ENCODE measurements at regions not wholly inside any gene's neighbourhood (a gene's known extent, or its start where the extent isn't known, plus 50 kb on each side); places are given as distances from the start of the nearest gene placed in this dataset.
A peak's percentile ranks its signal among the peaks of the same experiment; 100 is the strongest.

DNA sequence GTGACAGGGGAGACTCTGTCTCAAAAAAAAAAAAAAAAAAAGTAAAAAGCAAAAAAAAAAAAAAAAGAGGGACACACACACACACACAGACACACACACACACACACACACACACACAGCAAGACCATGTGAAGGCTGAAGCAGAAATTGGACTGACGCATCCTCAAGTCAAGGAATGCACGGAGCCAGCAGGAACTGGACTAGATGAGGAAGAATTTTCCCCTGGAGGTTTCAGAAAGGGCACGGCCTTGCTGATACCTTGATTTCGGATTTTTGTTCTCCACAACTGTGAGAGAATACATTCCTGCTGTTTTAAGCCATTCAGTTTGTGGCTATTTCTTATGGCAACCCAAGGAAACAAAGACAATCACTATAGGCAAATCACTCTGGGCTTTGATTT, 176.9 kb upstream of the SALL4 start:
- no peak for DNase-seq (ENCODE audit: low read depth, low spot score)
- Mint-ChIP-seq H3K4me1 (no peaks in the 10 kb centered on the region), H3K4me3 (no peak overlapping the region), H3K36me3 (ENCODE audit: low read depth) (peaks cover 5% of the 10 kb centered on the region), H3K9me3 (peaks cover 6% of the 10 kb centered on the region), H3K27me3 (ENCODE audit: low read depth) (no peaks in the 10 kb centered on the region), H3K27ac (ENCODE audit: unreplicated experiment) (peak overlapping the region; percentile 29)
- TF ChIP-seq, protein P1, sequence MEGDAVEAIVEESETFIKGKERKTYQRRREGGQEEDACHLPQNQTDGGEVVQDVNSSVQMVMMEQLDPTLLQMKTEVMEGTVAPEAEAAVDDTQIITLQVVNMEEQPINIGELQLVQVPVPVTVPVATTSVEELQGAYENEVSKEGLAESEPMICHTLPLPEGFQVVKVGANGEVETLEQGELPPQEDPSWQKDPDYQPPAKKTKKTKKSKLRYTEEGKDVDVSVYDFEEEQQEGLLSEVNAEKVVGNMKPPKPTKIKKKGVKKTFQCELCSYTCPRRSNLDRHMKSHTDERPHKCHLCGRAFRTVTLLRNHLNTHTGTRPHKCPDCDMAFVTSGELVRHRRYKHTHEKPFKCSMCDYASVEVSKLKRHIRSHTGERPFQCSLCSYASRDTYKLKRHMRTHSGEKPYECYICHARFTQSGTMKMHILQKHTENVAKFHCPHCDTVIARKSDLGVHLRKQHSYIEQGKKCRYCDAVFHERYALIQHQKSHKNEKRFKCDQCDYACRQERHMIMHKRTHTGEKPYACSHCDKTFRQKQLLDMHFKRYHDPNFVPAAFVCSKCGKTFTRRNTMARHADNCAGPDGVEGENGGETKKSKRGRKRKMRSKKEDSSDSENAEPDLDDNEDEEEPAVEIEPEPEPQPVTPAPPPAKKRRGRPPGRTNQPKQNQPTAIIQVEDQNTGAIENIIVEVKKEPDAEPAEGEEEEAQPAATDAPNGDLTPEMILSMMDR (conservative IDR thresholded peaks at IDR 0.05): no peak

DNA sequence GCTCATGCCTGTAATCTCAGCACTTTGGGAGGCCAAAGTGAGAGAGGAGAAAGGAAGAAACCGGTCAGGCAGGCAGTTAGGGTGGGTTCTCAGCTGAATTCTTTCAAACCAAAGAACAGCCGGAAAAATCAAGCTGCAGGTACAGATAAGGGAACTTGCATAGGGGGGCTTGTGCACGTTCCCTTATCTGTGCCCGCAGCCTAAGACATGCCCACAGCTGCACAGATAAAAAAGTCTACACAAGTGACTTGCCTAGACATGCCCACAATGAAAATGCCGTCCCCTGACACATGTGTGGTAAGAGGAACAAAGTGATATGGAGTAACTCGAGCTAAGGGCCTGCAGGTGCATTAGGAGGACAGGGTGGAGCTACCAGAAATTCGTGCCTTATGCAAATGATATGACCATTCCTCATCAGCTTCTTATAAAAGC, 175.8 kb upstream of the SALL4 start:
- Mint-ChIP-seq H3K4me3 (no peak overlapping the region), H3K9me3 (peaks cover 6% of the 10 kb centered on the region), H3K4me1 (no peaks in the 10 kb centered on the region), H3K27ac (ENCODE audit: unreplicated experiment) (no peak overlapping the region), H3K27me3 (ENCODE audit: low read depth) (no peaks in the 10 kb centered on the region), H3K36me3 (ENCODE audit: low read depth) (peaks cover 5% of the 10 kb centered on the region)
- TF ChIP-seq, protein P1 (conservative IDR thresholded peaks at IDR 0.05): no peak
- no peak for DNase-seq (ENCODE audit: low read depth, low spot score)

DNA sequence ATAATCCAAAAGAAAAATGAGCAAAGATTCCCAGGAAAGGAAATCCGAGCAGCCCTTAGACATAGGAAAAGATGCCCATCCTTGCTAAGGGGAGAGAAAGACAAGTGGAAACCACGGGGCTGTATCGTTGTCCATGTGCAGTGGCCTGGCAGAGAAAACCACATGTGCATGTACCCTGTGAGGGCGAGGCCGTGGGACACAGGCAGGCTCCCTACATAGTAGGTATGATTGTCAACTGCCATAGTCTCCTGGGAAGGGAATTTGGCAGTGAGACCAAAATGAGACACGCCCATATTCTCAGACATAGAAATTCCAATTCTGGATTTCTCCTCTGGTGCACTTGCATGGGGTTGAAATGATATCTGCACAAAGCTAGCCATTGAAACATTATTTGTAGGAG, 169.7 kb upstream of the SALL4 start:
- DNase-seq (ENCODE audit: low read depth, low spot score): no peak
- peaks cover 3% of the 10 kb centered on the region for H3K36me3 Mint-ChIP-seq (ENCODE audit: low read depth)
- peaks cover 3% of the 10 kb centered on the region for H3K4me1 Mint-ChIP-seq
- no peaks in the 10 kb centered on the region for H3K27me3 Mint-ChIP-seq (ENCODE audit: low read depth)
- no peak overlapping the region for H3K27ac Mint-ChIP-seq (ENCODE audit: unreplicated experiment)
- H3K4me3 Mint-ChIP-seq: no peak overlapping the region
- peaks cover 3% of the 10 kb centered on the region for H3K9me3 Mint-ChIP-seq
- TF ChIP-seq, protein P1 (conservative IDR thresholded peaks at IDR 0.05): no peak

GRCh38 chr20:51970858-51971257, 168.5 kb upstream of the SALL4 start:
- Mint-ChIP-seq H3K4me1 (peaks cover 11% of the 10 kb centered on the region), H3K4me3 (no peak overlapping the region), H3K27me3 (ENCODE audit: low read depth) (no peaks in the 10 kb centered on the region), H3K36me3 (ENCODE audit: low read depth) (no peaks in the 10 kb centered on the region), H3K9me3 (no peaks in the 10 kb centered on the region), H3K27ac (ENCODE audit: unreplicated experiment) (peak overlapping the region; percentile 71)
- TF ChIP-seq, protein P1 (conservative IDR thresholded peaks at IDR 0.05): no peak
- DNase-seq (ENCODE audit: low read depth, low spot score): no peak

GRCh38 chr20:51969191-51969590, 166.9 kb upstream of the SALL4 start:
- Mint-ChIP-seq H3K4me3 (no peak overlapping the region), H3K36me3 (ENCODE audit: low read depth) (no peaks in the 10 kb centered on the region), H3K9me3 (no peaks in the 10 kb centered on the region), H3K27ac (ENCODE audit: unreplicated experiment) (no peak overlapping the region), H3K4me1 (peaks cover 11% of the 10 kb centered on the region), H3K27me3 (ENCODE audit: low read depth) (no peaks in the 10 kb centered on the region)
- no peak for DNase-seq (ENCODE audit: low read depth, low spot score)
- TF ChIP-seq, protein P1 (conservative IDR thresholded peaks at IDR 0.05): no peak

- peak overlapping the region; percentile 70 for H3K27ac Mint-ChIP-seq (ENCODE audit: unreplicated experiment)
- no peaks in the 10 kb centered on the region for H3K27me3 Mint-ChIP-seq (ENCODE audit: low read depth)
- H3K4me1 Mint-ChIP-seq: peaks cover 17% of the 10 kb centered on the region
- H3K9me3 Mint-ChIP-seq: no peaks in the 10 kb centered on the region
- TF ChIP-seq, protein P1 (conservative IDR thresholded peaks at IDR 0.05): no peak
- DNase-seq (ENCODE audit: low read depth, low spot score): no peak
- H3K4me3 Mint-ChIP-seq: no peak overlapping the region
- no peaks in the 10 kb centered on the region for H3K36me3 Mint-ChIP-seq (ENCODE audit: low read depth)
Measured at GRCh38 chr20:51968151-51968550, 165.8 kb upstream of the SALL4 start.

Measured in neural crest cell (in vitro differentiated cells).